SIG-M5 treated with dmso at 0.1 percent for 504 hours (cell line): ENCODE measurements at regions not wholly inside any gene's neighbourhood (a gene's known extent, or its start where the extent isn't known, plus 50 kb on each side); places are given as distances from the start of the nearest gene placed in this dataset.

ENCODE experiments used
- DNase-seq: peaks from one replicate; lab custom pipeline; 2025; ENCODE audit not compliant: unreplicated experiment; lab: John Stamatoyannopoulos, UW

GRCh38 chr2:3138621-3139020, 239.0 kb downstream of the EIPR1 start:
- DNase-seq = no peak

DNA sequence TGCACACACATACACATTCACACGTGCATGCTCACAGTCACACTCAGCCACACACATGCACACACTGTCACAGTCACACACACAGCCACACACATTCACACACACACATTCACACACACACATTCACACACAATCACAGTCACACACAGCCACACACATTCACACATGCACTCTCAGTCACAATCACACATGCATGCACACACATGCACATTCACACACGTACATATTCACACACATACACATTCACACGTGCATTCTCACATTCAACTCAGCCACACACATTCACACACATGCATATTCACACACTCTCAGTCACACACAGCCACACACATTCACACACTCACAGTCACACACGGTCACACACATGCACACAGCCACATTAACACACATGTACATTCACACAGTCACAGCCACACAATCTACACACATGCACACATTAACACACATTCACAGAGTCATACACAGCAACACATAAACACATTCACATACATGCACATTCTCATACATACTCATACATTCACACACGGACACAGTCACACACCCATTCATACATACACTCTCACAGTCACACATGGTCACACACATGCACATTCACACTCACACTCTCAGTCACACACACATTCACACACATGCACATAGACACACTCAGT, 239.8 kb downstream of the EIPR1 start:
- DNase-seq = no peak

- no peak for DNase-seq
These were observed 241.9 kb downstream of the EIPR1 start for GRCh38 chr2:3135676-3136075.

DNA sequence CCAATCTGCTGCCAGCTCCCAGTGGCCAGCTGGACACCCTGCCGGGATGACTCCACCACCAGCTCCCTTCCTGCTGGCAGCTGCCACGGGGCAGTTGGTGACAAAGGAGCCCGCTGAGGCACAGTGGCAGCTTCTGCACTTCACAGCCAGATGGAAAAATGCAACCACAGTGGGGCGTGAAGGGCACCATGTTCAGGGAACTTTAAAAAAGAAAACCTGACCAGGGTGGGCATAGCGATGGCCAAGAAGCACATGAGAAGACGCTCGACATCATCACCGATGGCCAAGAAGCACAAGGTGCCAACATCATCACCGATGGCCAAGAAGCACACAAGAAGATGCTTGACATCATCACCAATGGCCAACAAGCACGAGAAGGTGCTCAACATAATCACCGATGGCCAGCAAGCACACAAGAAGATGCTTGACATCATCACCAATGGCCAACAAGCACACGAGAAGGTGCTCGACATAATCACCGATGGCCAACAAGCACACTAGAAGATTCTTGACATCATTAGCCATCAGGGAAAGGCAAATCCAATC, 243.5 kb downstream of the EIPR1 start:
- DNase-seq = no peak

GRCh38 chr2:3132966-3133365, 244.7 kb downstream of the EIPR1 start:
- DNase-seq = no peak

DNA sequence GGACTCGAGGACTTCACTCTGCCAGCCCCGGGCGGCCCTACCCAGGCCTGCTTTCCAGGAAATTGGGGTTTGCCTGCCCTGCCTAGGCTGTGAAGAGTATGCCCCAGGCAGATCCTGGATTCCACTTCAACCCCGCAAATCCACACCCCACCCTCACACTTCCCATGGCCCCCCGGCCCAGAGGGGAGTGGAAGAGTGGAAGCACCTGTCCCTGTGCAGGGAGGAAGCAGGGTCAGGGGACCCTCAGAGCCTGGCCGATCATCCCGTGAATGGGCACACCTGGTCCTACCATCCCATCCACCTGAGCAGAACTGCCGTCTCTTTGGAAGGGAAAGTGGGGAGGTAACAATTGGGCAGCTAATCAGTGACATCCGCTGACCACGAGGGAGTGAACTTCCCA, 245.2 kb downstream of the EIPR1 start:
- DNase-seq = no peak

- DNase-seq = no peak
These were observed 245.8 kb downstream of the EIPR1 start for GRCh38 chr2:3131636-3132326.

GRCh38 chr2:3130889-3131635, 246.6 kb downstream of the EIPR1 start:
- DNase-seq = no peak

DNA sequence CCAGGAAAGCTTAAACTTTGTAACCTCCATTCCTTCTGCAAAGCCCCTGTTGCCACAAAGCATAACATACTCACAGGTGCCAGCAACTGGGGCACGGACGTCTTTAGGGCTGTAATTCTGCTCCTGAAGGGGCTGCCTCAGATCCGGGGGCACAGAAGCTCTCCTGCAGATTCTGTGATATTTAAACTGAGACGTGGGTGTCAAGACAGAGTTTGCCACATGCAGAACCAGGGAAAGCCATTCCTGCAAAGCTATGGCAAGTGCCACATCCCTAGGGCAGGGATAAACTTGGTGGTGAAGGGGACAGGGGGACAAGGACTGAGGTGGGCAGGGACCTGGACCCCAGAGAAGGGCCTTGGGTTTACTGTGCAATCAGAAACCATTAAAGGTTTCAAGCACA, 247.2 kb downstream of the EIPR1 start:
- DNase-seq = no peak

DNA sequence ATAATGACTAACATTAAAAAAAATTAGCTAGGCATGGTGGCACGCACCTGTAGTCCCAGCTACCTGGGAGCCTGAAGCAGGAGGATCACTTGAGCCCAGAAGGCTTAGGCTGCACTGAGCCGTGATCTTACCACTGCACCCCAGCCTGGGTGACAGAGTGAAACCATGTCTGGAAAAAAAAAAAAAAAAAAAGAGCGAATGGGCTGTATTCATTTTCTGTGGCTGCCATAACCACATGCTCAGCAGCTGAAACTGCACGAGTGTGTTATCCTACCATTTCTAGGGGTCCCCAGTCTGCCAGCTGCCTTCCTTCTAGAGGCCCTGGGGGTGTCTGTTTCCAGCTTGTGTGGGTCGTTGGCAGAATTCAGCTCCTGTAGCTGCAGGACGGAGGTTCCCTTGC, 247.8 kb downstream of the EIPR1 start:
- no peak for DNase-seq

DNA sequence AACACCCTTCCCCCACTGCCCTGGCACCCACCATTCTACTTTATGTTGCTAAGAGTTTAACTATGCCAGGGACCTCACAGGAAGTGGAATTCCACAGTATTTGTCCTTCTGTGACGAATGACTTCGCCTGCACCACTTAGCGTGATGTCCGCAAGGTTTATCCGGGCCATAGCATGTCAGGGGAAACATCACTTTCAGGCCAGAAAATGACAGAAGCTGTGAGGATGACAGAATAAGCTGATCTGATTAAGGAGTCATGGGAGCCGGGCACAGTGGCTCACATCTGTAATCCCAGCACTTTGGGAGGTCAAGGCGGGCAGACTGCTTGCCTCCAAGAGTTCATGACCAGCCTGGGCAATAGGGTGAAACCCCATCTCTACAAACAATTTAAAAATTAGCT, 248.8 kb downstream of the EIPR1 start:
- DNase-seq = no peak

GRCh38 chr2:3127710-3128109, 249.9 kb downstream of the EIPR1 start:
- no peak for DNase-seq

DNA sequence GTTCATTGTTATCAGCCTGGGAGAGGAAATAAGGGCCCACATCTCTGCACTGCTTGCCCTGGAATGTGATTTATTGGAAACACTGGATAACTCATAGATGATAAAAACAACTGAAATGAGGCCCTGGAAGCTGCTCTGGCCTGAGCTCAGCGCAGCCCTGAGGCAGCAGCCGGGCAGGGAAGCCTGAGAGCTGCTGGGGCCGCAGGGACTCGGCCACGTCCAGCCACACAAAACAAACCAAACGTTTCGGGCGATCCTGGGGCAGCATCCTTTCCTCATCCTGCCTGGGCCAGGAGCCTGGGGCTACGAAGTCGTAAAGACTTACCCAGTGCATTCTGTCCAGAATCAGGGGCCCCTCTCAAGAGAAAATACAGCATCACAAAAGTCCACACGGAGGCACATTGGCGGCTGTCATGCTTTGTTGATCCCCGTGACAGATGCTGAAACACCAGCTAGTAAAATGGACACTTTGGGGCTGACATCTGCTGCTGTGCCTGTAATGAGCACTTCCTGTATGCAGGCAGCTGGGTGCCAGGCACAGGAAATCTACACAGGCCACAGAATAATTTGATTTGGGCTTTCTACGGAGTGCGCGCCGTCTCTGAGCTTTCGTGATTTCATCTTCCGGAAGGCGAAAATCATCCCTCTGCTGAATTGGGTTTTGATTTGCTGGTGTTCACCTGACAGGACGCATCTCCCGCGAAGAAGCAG, 250.6 kb downstream of the EIPR1 start:
- DNase-seq = no peak

GRCh38 chr2:3126171-3126910, 251.3 kb downstream of the EIPR1 start:
- no peak for DNase-seq

- no peak for DNase-seq
These were observed 251.9 kb downstream of the EIPR1 start for GRCh38 chr2:3125761-3126130.

DNA sequence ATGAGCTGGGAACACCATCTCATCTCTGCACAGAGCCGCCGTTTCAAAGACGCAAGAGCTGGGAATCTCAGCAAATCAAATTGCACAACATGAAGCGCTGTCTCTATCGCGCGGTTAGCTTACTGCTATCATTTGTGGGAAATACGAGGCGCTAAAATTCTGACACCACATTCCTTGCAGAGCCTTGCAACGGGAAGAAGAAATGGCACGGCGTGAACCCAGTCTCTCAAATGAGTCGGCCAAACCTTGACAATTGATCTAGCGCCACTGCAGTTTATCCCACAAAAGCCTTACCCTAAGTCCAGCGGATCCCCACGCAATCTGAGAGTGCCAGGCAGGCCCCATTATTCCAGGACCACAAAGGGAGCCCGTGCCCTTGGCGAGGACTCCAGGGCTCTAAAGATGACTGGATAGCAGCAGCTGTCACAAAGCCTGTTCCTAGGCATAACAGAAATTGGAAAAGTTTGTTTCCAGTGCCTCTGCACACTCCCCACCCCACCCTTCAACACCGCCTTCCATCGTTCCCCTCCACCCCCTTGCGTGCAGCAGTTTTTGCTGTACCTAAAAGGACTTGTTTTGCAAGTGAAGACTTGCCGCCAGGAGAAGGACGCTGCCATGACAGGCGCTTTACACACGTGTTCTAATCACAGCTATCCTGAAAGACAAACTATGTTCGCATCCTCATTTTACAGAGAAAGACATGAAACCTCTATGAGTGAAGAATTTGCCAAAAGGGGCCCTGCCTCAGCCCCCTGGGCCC, 252.4 kb downstream of the EIPR1 start:
- DNase-seq = no peak

DNA sequence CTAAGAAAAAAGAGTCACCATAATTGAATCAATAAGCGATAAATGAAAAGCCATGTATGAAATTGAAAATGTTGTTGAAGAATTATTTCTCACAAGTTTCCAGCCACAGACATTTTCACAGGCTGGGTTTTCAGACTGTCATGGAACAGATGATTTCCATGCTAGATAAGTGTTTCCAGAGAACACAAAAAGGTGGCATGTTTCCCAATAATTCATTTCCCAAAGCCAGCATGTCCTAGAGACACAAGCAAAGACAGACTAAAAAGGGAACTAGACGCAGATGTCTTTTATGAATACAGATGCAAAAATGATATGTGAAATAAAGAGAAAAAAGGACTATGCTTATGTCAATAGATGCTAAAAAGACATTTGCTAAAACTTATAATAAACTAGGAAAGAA, 255.1 kb downstream of the EIPR1 start:
- DNase-seq = no peak

- DNase-seq = no peak
These were observed 256.0 kb downstream of the EIPR1 start for GRCh38 chr2:3121601-3122000.

DNA sequence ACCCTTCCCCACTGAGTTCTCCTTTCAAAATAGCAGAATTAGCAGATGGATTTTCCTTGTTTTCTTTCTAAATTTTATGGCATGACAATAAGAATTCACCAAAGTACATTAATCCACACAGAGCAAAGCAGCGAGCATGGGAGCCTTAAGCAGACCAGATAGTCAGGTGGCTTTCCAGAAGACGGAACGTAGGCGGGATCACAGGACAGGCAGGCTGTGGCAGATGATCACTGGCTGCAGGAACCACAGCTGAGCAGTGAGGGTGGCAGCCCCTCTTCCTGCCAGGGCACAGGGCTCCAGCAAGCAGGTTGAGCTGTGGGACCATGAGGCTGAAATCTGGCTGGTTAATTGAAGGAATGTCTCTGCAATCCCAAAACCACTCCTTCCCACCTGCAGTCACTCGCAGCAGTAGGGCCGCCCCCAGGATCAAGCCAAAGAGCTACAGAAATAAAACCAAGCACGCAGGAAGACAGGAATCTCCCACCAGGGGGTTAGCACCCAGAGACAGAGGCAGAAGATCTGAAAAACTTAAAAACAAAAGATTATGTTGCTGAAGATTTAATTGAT, 259.9 kb downstream of the EIPR1 start:
- DNase-seq = no peak

DNA sequence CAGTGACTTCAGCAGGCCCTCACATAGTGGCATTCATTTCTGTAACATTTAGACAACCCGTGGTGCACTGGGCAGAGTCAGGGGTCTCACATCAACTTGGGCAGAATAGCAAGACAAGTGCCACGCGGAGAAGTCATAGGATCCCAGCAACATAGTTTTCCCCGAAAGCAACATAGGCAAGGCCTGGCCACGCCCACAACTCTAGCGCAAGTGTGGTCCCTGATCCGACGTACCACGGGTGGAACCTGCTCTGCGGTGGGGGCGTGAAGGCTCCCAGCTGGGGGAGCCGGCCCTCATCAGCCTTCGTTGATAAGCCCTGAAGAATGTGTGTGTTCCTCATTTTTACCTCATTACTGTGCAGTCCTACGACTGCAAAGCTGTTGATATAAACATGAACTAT, 261.2 kb downstream of the EIPR1 start:
- no peak for DNase-seq
